HG03045 (cell line): ENCODE measurements at regions not wholly inside any gene's neighbourhood (a gene's known extent, or its start where the extent isn't known, plus 50 kb on each side); places are given as distances from the start of the nearest gene placed in this dataset.

Source experiments
- ATAC-seq: cut with Tn5 transposase; IDR thresholded peaks from one replicate; pipeline ENCODE4 v1.9.1; 2021; ENCODE audit warnings: mild to moderate bottlenecking, moderate library complexity; ENCODE audit not compliant: unreplicated experiment

DNA sequence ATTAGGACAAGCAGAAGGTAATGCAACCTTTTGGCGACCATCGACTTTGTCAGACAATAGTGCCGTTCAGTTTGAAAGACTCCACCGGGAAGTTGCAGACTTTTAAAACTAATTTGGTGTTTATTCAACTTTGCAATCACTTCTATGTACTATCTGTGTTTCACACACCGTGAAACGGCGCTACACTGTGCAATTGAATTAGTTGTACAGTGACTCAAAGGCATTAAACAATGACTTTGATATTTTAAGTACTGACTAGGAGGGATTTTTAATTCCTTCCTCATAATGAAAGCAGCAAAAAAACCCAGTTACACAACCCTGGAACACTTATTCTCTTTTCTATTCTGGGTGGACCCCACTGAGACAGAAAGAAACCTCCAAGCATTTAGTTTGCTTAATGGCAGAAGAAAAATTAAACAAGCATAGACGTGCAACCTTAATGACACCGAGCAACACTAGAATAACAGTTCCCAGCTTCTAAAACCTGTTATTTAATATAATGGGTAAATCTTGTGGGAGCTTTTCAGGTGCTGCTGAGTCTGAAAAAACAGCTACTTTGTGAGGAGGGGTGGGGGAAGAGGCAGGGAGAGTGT is 176.8 kb downstream of the LMO4 start:
- no peak for ATAC-seq

DNA sequence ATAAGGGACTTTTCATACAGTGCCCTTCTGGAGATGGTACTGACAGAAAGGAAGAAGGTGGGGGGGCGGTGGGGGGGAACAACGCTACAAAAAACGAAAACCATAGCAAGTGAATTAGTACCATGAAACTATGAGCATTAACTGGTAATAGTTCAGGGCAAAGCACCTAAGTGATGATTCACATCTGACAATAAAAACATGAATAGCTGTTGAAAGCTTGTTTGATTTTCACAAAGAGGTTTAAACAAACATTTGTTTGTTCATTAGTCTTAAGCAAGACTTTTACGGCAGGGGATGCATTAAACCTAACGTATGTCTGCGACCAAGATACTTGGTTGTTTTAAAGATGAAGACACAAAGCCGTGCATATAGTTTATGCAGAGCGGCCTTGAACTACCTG is 177.5 kb downstream of the LMO4 start:
- no peak for ATAC-seq

DNA sequence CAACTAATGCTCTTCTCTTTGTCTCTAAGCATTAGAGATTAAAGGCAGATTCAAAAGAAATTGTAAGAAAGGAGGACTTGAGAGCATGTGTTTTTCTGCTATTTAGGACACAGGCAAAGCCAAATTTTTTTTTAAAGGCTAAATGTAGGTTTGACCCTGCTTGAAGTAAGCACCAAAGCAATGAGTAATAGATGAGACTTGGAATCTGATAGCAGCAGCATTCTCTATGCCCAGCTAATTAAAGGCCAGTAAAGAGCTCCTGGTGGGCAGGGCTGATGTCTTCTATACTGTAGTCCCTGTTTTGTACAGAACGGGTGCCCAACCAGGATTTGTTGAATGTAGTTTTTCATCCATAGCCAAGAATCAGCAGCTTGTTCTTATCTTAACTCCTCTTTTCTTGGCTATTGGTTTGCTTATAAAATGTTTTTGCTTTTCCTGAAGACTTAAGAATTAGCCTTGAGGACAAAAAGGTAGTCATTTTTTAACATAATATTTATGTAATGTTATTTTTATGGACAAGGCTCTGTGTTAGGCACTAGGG is 179.6 kb downstream of the LMO4 start:
- no peak for ATAC-seq

- ATAC-seq, result no peak
These were observed 181.9 kb downstream of the LMO4 start for GRCh38 chr1:87510540-87510939.

GRCh38 chr1:87511449-87511848 is 182.8 kb downstream of the LMO4 start:
- ATAC-seq, result no peak

- no peak for ATAC-seq
These were observed 183.8 kb downstream of the LMO4 start for GRCh38 chr1:87512431-87512830.

GRCh38 chr1:87513255-87513654 is 184.6 kb downstream of the LMO4 start:
- ATAC-seq, result no peak

DNA sequence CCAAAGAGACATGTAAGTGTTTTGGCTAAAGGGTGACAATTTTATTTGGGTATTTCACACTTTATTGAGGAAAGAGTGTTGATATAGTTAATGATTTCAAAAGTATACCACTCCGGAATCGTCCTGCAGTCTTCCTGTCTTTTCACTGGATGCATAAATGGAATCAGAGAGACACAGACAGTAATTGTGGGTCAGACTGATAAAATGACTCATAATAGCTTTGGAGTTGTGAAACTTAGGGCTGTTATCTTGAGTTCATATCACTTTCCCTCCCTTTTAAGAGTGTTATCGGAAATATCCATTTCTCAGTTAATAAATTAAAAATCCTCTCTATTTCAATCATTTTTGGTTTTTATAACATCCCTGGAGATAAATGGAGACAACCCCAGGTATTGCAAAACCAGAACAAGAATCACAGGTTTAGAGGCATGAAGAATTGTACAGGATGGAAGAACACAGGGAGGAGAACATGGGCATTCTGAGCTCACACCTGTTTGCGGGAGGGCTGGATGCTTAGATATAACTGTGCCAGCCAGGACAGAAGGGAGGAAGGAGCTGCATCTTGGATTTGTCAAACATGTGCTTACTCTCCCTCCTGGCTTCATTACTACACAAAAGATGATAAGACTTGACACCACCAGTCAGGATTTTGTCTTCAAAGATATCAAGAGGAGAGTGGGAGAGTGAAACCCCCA is 185.4 kb downstream of the LMO4 start:
- no peak for ATAC-seq

DNA sequence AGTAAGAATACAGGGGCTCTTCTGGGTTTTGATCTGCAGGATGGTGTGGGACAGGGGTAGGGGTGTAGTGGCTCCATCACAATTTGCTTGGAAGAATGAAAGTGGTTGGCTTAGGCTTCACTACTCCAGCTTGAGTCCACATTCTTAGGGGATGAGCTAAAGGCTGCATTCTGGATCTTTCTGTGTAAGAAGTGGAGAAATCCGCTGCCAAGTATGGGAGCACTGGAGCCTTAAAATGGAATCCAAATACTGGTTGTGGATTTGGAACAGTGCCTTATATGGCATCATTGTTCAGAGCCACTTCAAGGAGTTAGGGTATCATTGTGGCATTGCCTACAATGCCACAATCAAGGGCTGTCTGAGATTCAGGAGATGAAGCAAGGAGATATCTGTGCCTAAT is 187.1 kb downstream of the LMO4 start:
- ATAC-seq, result no peak

- ATAC-seq, result no peak
These were observed 190.1 kb downstream of the LMO4 start for GRCh38 chr1:87518794-87519193.

DNA sequence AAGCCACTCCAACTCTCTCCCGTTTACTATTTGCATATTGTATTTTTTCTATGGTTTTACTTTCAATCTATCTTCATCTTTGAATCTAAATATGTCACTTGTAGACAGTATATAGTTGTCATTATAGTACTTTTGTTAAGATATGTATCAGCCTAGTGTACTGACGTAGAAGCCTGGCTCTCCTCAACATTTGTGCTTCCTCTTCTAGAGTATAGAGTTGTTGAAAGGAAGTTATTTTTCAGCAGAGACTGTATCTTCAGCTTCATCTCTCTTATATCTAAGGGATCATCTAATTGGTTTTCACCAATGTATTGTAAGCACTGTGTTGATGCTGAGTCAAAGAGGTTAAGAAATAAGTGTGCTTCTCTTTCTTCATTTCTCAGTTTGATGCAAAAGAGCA is 192.8 kb downstream of the LMO4 start:
- ATAC-seq, result no peak

GRCh38 chr1:87523466-87523865 is 194.8 kb downstream of the LMO4 start:
- ATAC-seq, result no peak

DNA sequence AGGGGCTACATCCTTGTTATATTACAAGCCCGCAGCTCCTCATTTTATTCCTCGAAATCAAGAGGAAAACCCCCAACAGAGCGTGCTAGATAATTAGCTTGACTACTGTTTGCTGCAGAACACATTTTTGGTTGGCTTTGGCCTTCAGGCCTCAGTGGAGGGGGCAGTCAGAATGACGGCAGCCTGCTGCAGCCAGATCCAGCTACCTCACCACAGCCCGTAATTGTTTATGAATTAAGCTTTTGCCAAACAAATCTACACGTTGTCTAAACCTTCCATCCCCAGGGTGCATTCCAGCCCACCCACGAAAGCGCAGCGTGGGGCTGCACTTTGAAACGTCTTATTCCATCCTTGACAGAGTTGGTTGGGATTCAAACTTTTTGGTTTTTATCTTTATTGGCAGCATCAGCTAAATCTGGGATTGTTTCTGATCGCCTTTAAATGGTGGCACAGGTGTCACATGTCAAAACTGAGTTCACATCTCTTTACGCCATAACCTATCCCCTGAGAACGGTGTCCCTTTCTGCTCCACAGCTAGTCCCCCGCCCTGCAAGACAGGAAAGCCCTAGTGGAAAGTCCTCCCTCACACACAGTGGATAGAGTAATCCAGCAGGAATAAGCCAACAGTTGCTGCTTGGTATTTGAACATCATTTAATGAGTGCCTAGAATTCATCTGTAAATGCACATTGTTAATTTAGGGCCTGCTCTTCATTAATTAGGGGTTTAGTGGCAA is 195.5 kb downstream of the LMO4 start:
- no peak for ATAC-seq

- ATAC-seq, result no peak
These were observed 200.3 kb downstream of the LMO4 start for GRCh38 chr1:87528754-87529517.

- ATAC-seq, result no peak
These were observed 201.5 kb downstream of the LMO4 start for GRCh38 chr1:87530042-87530807.

GRCh38 chr1:87535551-87535950 is 206.9 kb downstream of the LMO4 start:
- no peak for ATAC-seq

- no peak for ATAC-seq
These were observed 210.5 kb downstream of the LMO4 start for GRCh38 chr1:87539147-87539546.

DNA sequence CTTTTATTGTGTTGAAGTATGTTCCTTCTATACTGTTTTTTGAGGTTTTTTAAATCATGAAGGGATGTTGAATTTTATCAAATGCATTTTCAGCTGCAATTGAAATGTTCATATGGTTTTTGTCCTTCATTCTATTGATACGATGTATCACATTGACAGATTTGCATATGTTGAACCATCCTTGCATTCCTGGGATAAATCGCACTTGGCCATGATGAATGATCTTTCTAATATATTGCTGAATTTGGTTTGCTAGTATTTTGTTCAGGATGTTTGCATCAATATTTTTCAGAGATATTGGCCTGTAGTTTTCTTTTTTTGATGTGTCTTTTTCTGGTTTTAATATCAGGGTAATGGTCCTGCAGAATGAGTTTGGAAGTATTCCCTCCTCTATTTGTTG is 214.0 kb downstream of the LMO4 start:
- ATAC-seq, result no peak

- no peak for ATAC-seq
These were observed 221.1 kb downstream of the LMO4 start for GRCh38 chr1:87549738-87550137.

DNA sequence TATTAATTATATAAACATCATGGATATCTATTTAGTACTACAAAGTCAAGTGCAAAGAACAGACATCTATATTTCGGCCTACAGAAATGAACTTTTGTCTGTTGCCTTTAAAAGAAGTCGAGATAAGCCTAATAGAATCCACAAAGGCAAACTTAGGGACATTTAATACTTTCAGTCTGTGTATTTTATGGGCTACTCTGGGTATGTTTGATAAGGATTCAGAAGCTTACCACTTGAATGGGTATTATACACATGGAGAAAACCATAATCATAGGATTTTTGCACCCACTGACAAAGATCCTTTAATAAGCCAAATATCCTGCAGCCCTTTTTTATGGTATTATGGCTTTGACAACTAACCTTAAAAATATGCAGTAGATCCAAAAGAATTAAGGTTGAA is 224.8 kb downstream of the LMO4 start:
- no peak for ATAC-seq

GRCh38 chr1:87555366-87555765 is 226.7 kb downstream of the LMO4 start:
- ATAC-seq, result no peak
